GM23248 (cell line): ENCODE measurements at regions not wholly inside any gene's neighbourhood (a gene's known extent, or its start where the extent isn't known, plus 50 kb on each side); places are given as distances from the start of the nearest gene placed in this dataset.

ENCODE experiments used
- EZH2 ChIP-seq: fragments of 200-600 bp; sonication (generic); IDR thresholded peaks from 2 replicates; pipeline ENCODE4 v1.6.1; 2018; ENCODE audit warnings: antibody characterized with exemption, mild to moderate bottlenecking; ENCODE audit not compliant: insufficient read depth, poor library complexity, severe bottlenecking
- EZH2phosphoT487 ChIP-seq: fragments of 200-600 bp; sonication (generic); IDR thresholded peaks from 2 replicates; pipeline ENCODE4 v1.6.1; 2018; ENCODE audit warnings: antibody characterized with exemption, moderate library complexity, mild to moderate bottlenecking, low read depth; ENCODE audit not compliant: insufficient read depth

GRCh38 chr18:41553716-41554115, 401.3 kb upstream of the PIK3C3 start:
- TF ChIP-seq EZH2phosphoT487 (no peak), EZH2 (no peak)
